HEK293T (cell line): ENCODE measurements at regions not wholly inside any gene's neighbourhood (a gene's known extent, or its start where the extent isn't known, plus 50 kb on each side); places are given as distances from the start of the nearest gene placed in this dataset.

Source experiments
- CTCF ChIA-PET: fragments of 350-600 bp; formaldehyde crosslinking; extraction: SDS; loops from one replicate; lab custom pipeline; 2021; ENCODE audit warnings: antibody characterized with exemption, inconsistent platforms; lab: Yijun Ruan, JAX
- POLR2A ChIA-PET: fragments of 350-600 bp; formaldehyde crosslinking; extraction: SDS; loops from one replicate; lab custom pipeline; 2020; ENCODE audit warnings: antibody characterized with exemption, inconsistent platforms; lab: Yijun Ruan, JAX
- DNase-seq: peaks from one replicate; pipeline ENCODE4 v3.0.0; 2012; ENCODE audit warnings: mixed read lengths; ENCODE audit errors: extremely low spot score
- ARNT ChIP-seq: fragments of 450-650 bp; IDR thresholded peaks from 2 replicates; pipeline ENCODE4 v1.6.1; 2017; ENCODE audit warnings: mild to moderate bottlenecking
- BHLHE40 ChIP-seq: fragments of 450-650 bp; IDR thresholded peaks from 2 replicates; pipeline ENCODE4 v1.6.1; 2016; ENCODE audit warnings: mild to moderate bottlenecking, moderate library complexity, borderline replicate concordance
- CTBP1 ChIP-seq: fragments of 450-650 bp; IDR thresholded peaks from 2 replicates; pipeline ENCODE4 v1.6.1; 2016; ENCODE audit warnings: borderline replicate concordance
- ELF4 ChIP-seq: fragments of 450-650 bp; IDR thresholded peaks from 2 replicates; pipeline ENCODE4 v1.6.1; 2017; ENCODE audit warnings: antibody characterized with exemption
- FOXA1 ChIP-seq: fragments of 450-650 bp; IDR thresholded peaks from 2 replicates; pipeline ENCODE4 v1.6.1; 2016; ENCODE audit warnings: mild to moderate bottlenecking
- FOXK2 ChIP-seq: fragments of 450-650 bp; IDR thresholded peaks from 2 replicates; pipeline ENCODE4 v1.6.1; 2016; ENCODE audit warnings: mild to moderate bottlenecking
- FOXM1 ChIP-seq: fragments of 450-650 bp; IDR thresholded peaks from 2 replicates; pipeline ENCODE4 v1.6.1; 2017; ENCODE audit warnings: mild to moderate bottlenecking, borderline replicate concordance
- HDGF ChIP-seq: fragments of 450-650 bp; IDR thresholded peaks from 2 replicates; pipeline ENCODE4 v1.6.1; 2017; ENCODE audit warnings: antibody characterized with exemption, borderline replicate concordance
- L3MBTL2 ChIP-seq: fragments of 450-650 bp; conservative IDR thresholded peaks from 2 replicates; pipeline ENCODE4 v1.6.1; 2016; ENCODE audit warnings: mild to moderate bottlenecking
- LEF1 ChIP-seq: fragments of 450-650 bp; IDR thresholded peaks from 2 replicates; pipeline ENCODE4 v1.6.1; 2017; ENCODE audit warnings: mild to moderate bottlenecking, borderline replicate concordance
- NFRKB ChIP-seq: fragments of 450-650 bp; IDR thresholded peaks from 2 replicates; pipeline ENCODE4 v1.6.1; 2016; ENCODE audit warnings: mild to moderate bottlenecking, moderate library complexity
- PKNOX1 ChIP-seq: fragments of 450-650 bp; IDR thresholded peaks from 2 replicates; pipeline ENCODE4 v1.6.1; 2016
- SP1 ChIP-seq: fragments of 450-650 bp; IDR thresholded peaks from 2 replicates; pipeline ENCODE4 v1.6.1; 2017
- SUZ12 ChIP-seq: fragments of 450-650 bp; IDR thresholded peaks from 2 replicates; pipeline ENCODE4 v1.6.1; 2016; ENCODE audit warnings: mild to moderate bottlenecking
- TARDBP ChIP-seq: fragments of 450-650 bp; IDR thresholded peaks from 2 replicates; pipeline ENCODE4 v1.6.1; 2016
- ZNF384 ChIP-seq: fragments of 450-650 bp; IDR thresholded peaks from 2 replicates; pipeline ENCODE4 v1.6.1; 2016

- no peak for TF ChIP-seq CTBP1
- no peak for TF ChIP-seq L3MBTL2
- TF ChIP-seq FOXM1, result no peak
- TF ChIP-seq LEF1, result no peak
- TF ChIP-seq ZNF384, result no peak
- TF ChIP-seq FOXA1, result no peak
- TF ChIP-seq FOXK2, result no peak
- no peak for DNase-seq
- CTCF ChIA-PET, result no interaction called here
- POLR2A ChIA-PET, result no interaction called here
Observed at GRCh38 chr6:120874422-120874821, 459.9 kb downstream of the TBC1D32 start.

GRCh38 chr6:120873125-120873865 is 461.0 kb downstream of the TBC1D32 start:
- CTCF ChIA-PET, result no interaction called here
- POLR2A ChIA-PET, result no interaction called here
- no peak for DNase-seq

DNA sequence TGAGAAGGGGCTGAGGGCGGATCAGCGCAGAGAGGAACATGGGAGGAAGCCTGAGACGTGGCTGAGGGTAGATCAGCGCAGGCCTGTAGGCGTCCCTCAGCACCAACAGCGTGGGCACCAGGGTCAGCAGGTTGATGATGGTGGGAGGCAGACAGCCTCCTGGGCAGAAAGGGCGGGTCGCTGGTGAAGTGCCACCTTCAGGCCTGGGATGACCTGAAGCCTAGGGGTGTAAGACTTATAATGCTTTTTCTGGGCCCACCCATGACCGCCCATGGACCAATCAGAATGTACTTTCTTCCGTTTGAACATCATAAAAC is 462.1 kb downstream of the TBC1D32 start:
- TF ChIP-seq ZNF384, result no peak
- no peak for TF ChIP-seq ELF4
- no peak for TF ChIP-seq NFRKB
- no peak for TF ChIP-seq LEF1
- no peak for TF ChIP-seq FOXA1
- no peak for TF ChIP-seq BHLHE40
- no peak for TF ChIP-seq L3MBTL2
- no peak for TF ChIP-seq CTBP1
- no peak for TF ChIP-seq SUZ12
- TF ChIP-seq TARDBP, result no peak
- no peak for TF ChIP-seq FOXM1
- no peak for TF ChIP-seq SP1
- no peak for TF ChIP-seq FOXK2
- TF ChIP-seq ARNT, result no peak
- TF ChIP-seq HDGF, result no peak
- POLR2A ChIA-PET, result no interaction called here
- DNase-seq, result no peak
- CTCF ChIA-PET, result no interaction called here

More at GRCh38 chr6:120873125-120873865, 461.0 kb downstream of the TBC1D32 start:
- TF ChIP-seq CTBP1, result no peak
- no peak for TF ChIP-seq FOXM1
- TF ChIP-seq BHLHE40, result no peak
- TF ChIP-seq FOXA1, result no peak
- no peak for TF ChIP-seq SUZ12
- TF ChIP-seq HDGF, result no peak
- TF ChIP-seq FOXK2, result no peak
- no peak for TF ChIP-seq TARDBP
- no peak for TF ChIP-seq L3MBTL2
- no peak for TF ChIP-seq LEF1
- no peak for TF ChIP-seq ZNF384
- TF ChIP-seq ELF4, result no peak
- TF ChIP-seq PKNOX1, result no peak
- no peak for TF ChIP-seq ARNT
- TF ChIP-seq NFRKB, result no peak
- no peak for TF ChIP-seq SP1

GRCh38 chr6:120871416-120872261 is 462.6 kb downstream of the TBC1D32 start:
- ChIA-PET CTCF (no interaction called here), POLR2A (no interaction called here)
- no peak for DNase-seq
- TF ChIP-seq FOXK2 (no peak), ARNT (no peak), SUZ12 (no peak), CTBP1 (no peak), L3MBTL2 (no peak)

DNA sequence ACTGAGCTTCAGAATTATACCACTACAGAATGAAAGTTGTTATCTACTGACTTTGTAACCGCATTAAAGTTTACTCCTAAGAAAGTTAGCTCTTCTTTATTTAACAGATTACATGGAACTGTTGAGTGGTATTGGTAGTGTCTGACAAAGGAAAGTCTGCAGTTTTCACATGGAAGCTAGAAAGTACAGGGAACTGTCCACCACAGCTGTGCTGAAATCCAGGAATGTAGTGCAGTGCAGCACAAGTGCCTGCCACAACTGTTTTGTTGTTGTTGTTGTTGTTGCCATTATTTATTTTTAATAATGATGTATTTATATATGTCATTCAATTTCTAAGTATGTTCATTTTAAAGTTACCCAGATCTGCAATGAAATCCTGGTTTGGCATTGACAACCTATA is 464.9 kb downstream of the TBC1D32 start:
- no peak for DNase-seq
- TF ChIP-seq FOXA1, result no peak
- no peak for TF ChIP-seq NFRKB
- no peak for TF ChIP-seq CTBP1
- no peak for TF ChIP-seq FOXM1
- TF ChIP-seq TARDBP, result no peak
- TF ChIP-seq SP1, result no peak
- TF ChIP-seq PKNOX1, result no peak
- TF ChIP-seq LEF1, result no peak
- TF ChIP-seq HDGF, result no peak
- no peak for TF ChIP-seq ZNF384
- no peak for TF ChIP-seq ARNT
- no peak for TF ChIP-seq L3MBTL2
- TF ChIP-seq ELF4, result no peak
- CTCF ChIA-PET, result no interaction called here
- POLR2A ChIA-PET, result no interaction called here

DNA sequence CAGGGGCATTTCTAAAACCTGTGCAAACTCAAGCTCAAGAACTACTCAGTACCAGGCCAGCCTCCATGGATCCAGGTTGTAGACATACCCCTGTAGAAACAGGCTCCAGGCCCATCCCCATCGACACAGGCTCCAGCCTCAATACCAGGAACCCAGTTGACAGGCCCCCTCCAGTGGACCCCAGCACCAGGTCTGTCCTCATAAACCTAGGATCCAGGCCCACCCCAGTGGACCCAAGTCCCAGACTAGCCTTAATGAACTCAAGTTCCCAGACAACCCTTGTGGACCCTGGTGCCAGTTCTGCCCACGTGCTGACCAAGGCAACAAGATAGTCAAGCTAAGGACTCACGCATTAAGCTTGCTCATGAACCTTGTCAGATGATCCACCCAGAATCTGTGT is 476.9 kb downstream of the TBC1D32 start:
- ChIA-PET POLR2A (no interaction called here), CTCF (no interaction called here)
- TF ChIP-seq FOXK2 (no peak), ELF4 (no peak), ARNT (no peak), SP1 (no peak), BHLHE40 (no peak)
- no peak for DNase-seq

GRCh38 chr6:120854583-120854982 is 479.7 kb downstream of the TBC1D32 start:
- ChIA-PET CTCF (no interaction called here), POLR2A (no interaction called here)
- TF ChIP-seq ELF4 (no peak), L3MBTL2 (no peak), CTBP1 (no peak), NFRKB (no peak), SUZ12 (no peak)
- no peak for DNase-seq
